SK-N-SH (cell line): ENCODE measurements at regions not wholly inside any gene's neighbourhood (a gene's known extent, or its start where the extent isn't known, plus 50 kb on each side); places are given as distances from the start of the nearest gene placed in this dataset.

Experiments
- CTCF ChIA-PET: fragments of 300-600, 350-600 bp; formaldehyde crosslinking; extraction: SDS; loops from one replicate; lab custom pipeline; 2021; lab: Yijun Ruan, JAX
- POLR2A ChIA-PET: fragments of 350-600 bp; sonication (Branson Sonifier 250); formaldehyde crosslinking; extraction: SDS; loops from one replicate; lab custom pipeline; 2020; ENCODE audit warnings: antibody characterized with exemption, inconsistent platforms; lab: Yijun Ruan, JAX
- DNase-seq: peaks from one replicate; pipeline ENCODE4 v3.0.0; 2012
- H2AFZ ChIP-seq: fragments of 200-600 bp; sonication (generic); 2 replicates; pipeline ENCODE4 v1.8.1; 2016; ENCODE audit warnings: antibody characterized with exemption, mild to moderate bottlenecking, low read depth
- H3F3A ChIP-seq: fragments of 200-600 bp; sonication (generic); replicated peaks from 2 replicates; pipeline ENCODE3; 2016; ENCODE audit warnings: antibody characterized with exemption, mild to moderate bottlenecking; ENCODE audit not compliant: insufficient read depth
- H3K27ac ChIP-seq, 2 experiments: fragments of 200-500 bp in 1 of 2; fragments of 200-600 bp in 1 of 2; sonication (Bioruptor generic) in 1 of 2; sonication (generic), shearing (Covaris generic) in 1 of 2; 2 replicates each; pipeline versions ENCODE4 v1.5.1 to v1.6.1; 2014 to 2016; ENCODE audit warnings: low read depth in 2 of 2, inconsistent platforms in 1 of 2, low read length in 1 of 2, mild to moderate bottlenecking in 1 of 2, mixed read lengths in 1 of 2
- H3K27me3 ChIP-seq: fragments of 200-600 bp; sonication (generic), shearing (Covaris generic); 2 replicates; pipeline ENCODE4 v1.6.1; 2016; ENCODE audit warnings: mixed run types; ENCODE audit not compliant: insufficient read depth
- H3K36me3 ChIP-seq, 2 experiments: fragments of 200-500 bp in 1 of 2; fragments of 200-600 bp in 1 of 2; sonication (Bioruptor generic) in 1 of 2; sonication (generic) in 1 of 2; replicated peaks in 1 of 2; 2 replicates each; pipeline versions ENCODE3 to v1.5.1; 2014 to 2016; ENCODE audit warnings: low read length in 1 of 2, mild to moderate bottlenecking in 1 of 2; ENCODE audit not compliant: insufficient read depth in 2 of 2, control insufficient read depth in 1 of 2
- H3K4me1 ChIP-seq, 2 experiments: fragments of 200-500 bp in 1 of 2; fragments of 200-600 bp in 1 of 2; sonication (Bioruptor generic) in 1 of 2; sonication (generic), shearing (Covaris generic) in 1 of 2; 2 replicates each; pipeline versions ENCODE4 v1.5.1 to v1.6.1; 2014 to 2016; ENCODE audit warnings: low read depth in 1 of 2, low read length in 1 of 2, mixed run types in 1 of 2; ENCODE audit not compliant: insufficient read depth in 2 of 2, control insufficient read depth in 1 of 2
- H3K4me2 ChIP-seq: fragments of 200-600 bp; sonication (generic), shearing (Covaris generic); 2 replicates; pipeline ENCODE4 v1.6.1; 2017; ENCODE audit warnings: mixed run types
- H3K4me3 ChIP-seq, 2 experiments: fragments of 200-500 bp in 1 of 2; fragments of 200-600 bp in 1 of 2; sonication (Bioruptor generic) in 1 of 2; sonication (generic), shearing (Covaris generic) in 1 of 2; 2 replicates each; pipeline versions ENCODE4 v1.5.1 to v1.8.1; 2014 to 2016; ENCODE audit warnings: low read depth in 2 of 2, inconsistent platforms in 1 of 2, low read length in 1 of 2, mild to moderate bottlenecking in 1 of 2, mixed read lengths in 1 of 2, moderate library complexity in 1 of 2
- H3K79me2 ChIP-seq: fragments of 200-600 bp; sonication (generic); 2 replicates; pipeline ENCODE4 v1.8.1; 2017; ENCODE audit warnings: mild to moderate bottlenecking; ENCODE audit not compliant: insufficient read depth
- H3K9ac ChIP-seq: fragments of 200-600 bp; sonication (generic); 2 replicates; pipeline ENCODE4 v1.6.1; 2017; ENCODE audit warnings: mixed run types
- H3K9me2 ChIP-seq: fragments of 200-600 bp; sonication (generic); 2 replicates; pipeline ENCODE4 v1.6.1; 2017; ENCODE audit warnings: mixed run types
- H3K9me3 ChIP-seq: fragments of 200-600 bp; sonication (generic); 2 replicates; pipeline ENCODE4 v1.6.1; 2017; ENCODE audit warnings: mixed run types, mild to moderate bottlenecking, moderate library complexity
- H4K20me1 ChIP-seq: fragments of 200-600 bp; sonication (generic); 2 replicates; pipeline ENCODE4 v1.6.1; 2017; ENCODE audit warnings: mild to moderate bottlenecking, mixed run types; ENCODE audit not compliant: insufficient read depth
- CHD2 ChIP-seq: fragments of 150-350 bp; IDR thresholded peaks from 2 replicates; pipeline ENCODE4 v1.6.1; 2018; ENCODE audit warnings: low read length; ENCODE audit not compliant: partially characterized antibody
- EZH2phosphoT487 ChIP-seq: fragments of 200-600 bp; sonication (generic); IDR thresholded peaks from 2 replicates; pipeline ENCODE4 v1.6.1; 2017; ENCODE audit warnings: low read depth, mixed run types, mild to moderate bottlenecking, antibody characterized with exemption, moderate library complexity, borderline replicate concordance
- FOXJ3 ChIP-seq: sonication (generic); formaldehyde crosslinking; IDR thresholded peaks from 2 replicates; pipeline ENCODE4 v1.5.1; 2020; ENCODE audit warnings: mild to moderate bottlenecking, missing genetic modification reagents
- FOXM1 ChIP-seq: IDR thresholded peaks from 2 replicates; pipeline ENCODE4 v1.4.0; 2012; ENCODE audit warnings: low read depth, mild to moderate bottlenecking
- MAX ChIP-seq: IDR thresholded peaks from 2 replicates; pipeline ENCODE4 v1.4.0; 2012; ENCODE audit warnings: low read depth
- POLR2AphosphoS5 ChIP-seq: IDR thresholded peaks from 2 replicates; pipeline ENCODE4 v1.6.1; 2012; ENCODE audit warnings: low read depth, low read length
- RAD21 ChIP-seq: IDR thresholded peaks from 2 replicates; pipeline ENCODE4 v1.6.1; 2012; ENCODE audit warnings: mild to moderate bottlenecking, low read length
- RFX5 ChIP-seq: IDR thresholded peaks from 2 replicates; pipeline ENCODE4 v1.6.1; 2012; ENCODE audit warnings: mild to moderate bottlenecking, improper control_type of control experiment, low read length
- SMC3 ChIP-seq: IDR thresholded peaks from 2 replicates; pipeline ENCODE4 v1.6.1; 2012; ENCODE audit warnings: low read depth, low read length, improper control_type of control experiment
- USF1 ChIP-seq: IDR thresholded peaks from 2 replicates; pipeline ENCODE4 v1.4.0; 2012; ENCODE audit warnings: low read depth, borderline replicate concordance
- USF2 ChIP-seq: fragments of 150-350 bp; IDR thresholded peaks from 2 replicates; pipeline ENCODE4 v1.6.1; 2017; ENCODE audit warnings: antibody characterized with exemption, low read length, low read depth, borderline replicate concordance
- YY1 ChIP-seq: IDR thresholded peaks from 2 replicates; pipeline ENCODE4 v1.4.0; 2012; ENCODE audit warnings: low read depth, mild to moderate bottlenecking
- WGBS: methylation state at CpG from one replicate; pipeline ENCODE4 v1.1.6; 2017; ENCODE audit warnings: low lambda C conversion rate; 5-methylcytosine and 5-hydroxymethylcytosine counted together
- TF ChIP-seq, protein P1 (sequence below): IDR thresholded peaks from 2 replicates; pipeline ENCODE4 v1.4.0; 2012; ENCODE audit warnings: low read depth, borderline replicate concordance

DNA sequence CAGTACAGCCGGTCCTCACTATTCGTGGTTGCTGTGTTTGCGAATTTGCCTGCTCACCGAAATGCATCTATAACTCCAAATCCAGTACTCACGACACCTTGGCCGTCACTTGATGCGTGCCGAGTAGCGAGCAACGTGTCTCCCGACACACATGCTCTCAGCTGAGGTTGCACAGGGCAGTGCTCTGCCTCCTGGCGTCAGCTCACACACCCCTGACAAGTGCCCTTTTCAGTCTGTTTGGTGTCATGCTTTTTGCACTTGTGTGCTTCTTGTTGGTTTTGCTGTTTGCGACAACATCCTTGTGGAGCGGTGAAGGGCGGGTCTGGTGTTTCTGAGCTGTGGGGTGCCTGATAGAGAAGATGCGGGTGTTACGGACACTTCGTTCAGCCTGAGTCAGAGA is 110.4 kb upstream of the RFLNA start (continued):
- TF ChIP-seq SMC3: no peak

- CTCF ChIA-PET: interaction anchor here (0.9 kb wide), 1 partner anchor 12 kb away, joined by 3 read pairs; no protein-coding TSS in a partner anchor
These were observed 108.8 kb upstream of the RFLNA start for GRCh38 chr12:124185971-124186686.

More at GRCh38 chr12:124185971-124186686, 108.8 kb upstream of the RFLNA start:
- TF ChIP-seq RFX5 (no peak), RAD21 (no peak), EZH2phosphoT487 (no peak), MAX (no peak), FOXM1 (no peak), CHD2 (no peak), FOXJ3 (CRISPR knock-in tag) (no peak), POLR2AphosphoS5 (no peak), USF2 (no peak), YY1 (no peak), USF1 (no peak)
- TF ChIP-seq, protein P1, sequence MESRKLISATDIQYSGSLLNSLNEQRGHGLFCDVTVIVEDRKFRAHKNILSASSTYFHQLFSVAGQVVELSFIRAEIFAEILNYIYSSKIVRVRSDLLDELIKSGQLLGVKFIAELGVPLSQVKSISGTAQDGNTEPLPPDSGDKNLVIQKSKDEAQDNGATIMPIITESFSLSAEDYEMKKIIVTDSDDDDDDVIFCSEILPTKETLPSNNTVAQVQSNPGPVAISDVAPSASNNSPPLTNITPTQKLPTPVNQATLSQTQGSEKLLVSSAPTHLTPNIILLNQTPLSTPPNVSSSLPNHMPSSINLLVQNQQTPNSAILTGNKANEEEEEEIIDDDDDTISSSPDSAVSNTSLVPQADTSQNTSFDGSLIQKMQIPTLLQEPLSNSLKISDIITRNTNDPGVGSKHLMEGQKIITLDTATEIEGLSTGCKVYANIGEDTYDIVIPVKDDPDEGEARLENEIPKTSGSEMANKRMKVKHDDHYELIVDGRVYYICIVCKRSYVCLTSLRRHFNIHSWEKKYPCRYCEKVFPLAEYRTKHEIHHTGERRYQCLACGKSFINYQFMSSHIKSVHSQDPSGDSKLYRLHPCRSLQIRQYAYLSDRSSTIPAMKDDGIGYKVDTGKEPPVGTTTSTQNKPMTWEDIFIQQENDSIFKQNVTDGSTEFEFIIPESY: no peak
- 66% methylated on average over 12 of the region's 15 CpGs for WGBS
- Histone ChIP-seq H2AFZ (no peak overlapping the region), H3K27ac (no peak overlapping the region), H3K36me3 (no peaks in the 10 kb centered on the region), H3K4me2 (no peak overlapping the region), H3K27me3 (no peaks in the 10 kb centered on the region), H3K4me3 (no peak overlapping the region), H3K4me1 (peaks cover 0 to 11% of the 10 kb centered on the region in 2 experiments; a peak in 1 of 4 replicates), H3K9me2 (no peaks in the 10 kb centered on the region), H3K9me3 (no peaks in the 10 kb centered on the region), H3F3A (no peaks in the 10 kb centered on the region), H4K20me1 (no peaks in the 10 kb centered on the region), H3K79me2 (no peaks in the 10 kb centered on the region), H3K9ac (no peak overlapping the region)
- DNase-seq: no peak
- POLR2A ChIA-PET: no interaction called here
